HG02798 (cell line): ENCODE measurements at regions not wholly inside any gene's neighbourhood (a gene's known extent, or its start where the extent isn't known, plus 50 kb on each side); places are given as distances from the start of the nearest gene placed in this dataset.

Source experiments
- ATAC-seq: cut with Tn5 transposase; IDR thresholded peaks from one replicate; pipeline ENCODE4 v1.9.1; 2021; ENCODE audit warnings: mild to moderate bottlenecking; ENCODE audit not compliant: unreplicated experiment, poor library complexity

- ATAC-seq = no peak
These were observed 55.3 kb upstream of the VGLL3 start for GRCh38 chr3:87046241-87046640.

GRCh38 chr3:87045473-87045872, 54.5 kb upstream of the VGLL3 start:
- ATAC-seq = no peak

- no peak for ATAC-seq
These were observed 53.9 kb upstream of the VGLL3 start for GRCh38 chr3:87044846-87045245.

- ATAC-seq = no peak
These were observed 53.5 kb upstream of the VGLL3 start for GRCh38 chr3:87044409-87044808.

GRCh38 chr3:87041191-87041590, 50.2 kb upstream of the VGLL3 start:
- ATAC-seq = no peak
